ENCODE measurements at regions not wholly inside any gene's neighbourhood (a gene's known extent, or its start where the extent isn't known, plus 50 kb on each side); places are given as distances from the start of the nearest gene placed in this dataset.
A peak's percentile ranks its signal among the peaks of the same experiment; 100 is the strongest.
"Not testable (repeated sequence)": the region's sequence is repeated elsewhere in the genome, so short reads cannot be mapped to it uniquely, and the experiment has no call there.

DNA sequence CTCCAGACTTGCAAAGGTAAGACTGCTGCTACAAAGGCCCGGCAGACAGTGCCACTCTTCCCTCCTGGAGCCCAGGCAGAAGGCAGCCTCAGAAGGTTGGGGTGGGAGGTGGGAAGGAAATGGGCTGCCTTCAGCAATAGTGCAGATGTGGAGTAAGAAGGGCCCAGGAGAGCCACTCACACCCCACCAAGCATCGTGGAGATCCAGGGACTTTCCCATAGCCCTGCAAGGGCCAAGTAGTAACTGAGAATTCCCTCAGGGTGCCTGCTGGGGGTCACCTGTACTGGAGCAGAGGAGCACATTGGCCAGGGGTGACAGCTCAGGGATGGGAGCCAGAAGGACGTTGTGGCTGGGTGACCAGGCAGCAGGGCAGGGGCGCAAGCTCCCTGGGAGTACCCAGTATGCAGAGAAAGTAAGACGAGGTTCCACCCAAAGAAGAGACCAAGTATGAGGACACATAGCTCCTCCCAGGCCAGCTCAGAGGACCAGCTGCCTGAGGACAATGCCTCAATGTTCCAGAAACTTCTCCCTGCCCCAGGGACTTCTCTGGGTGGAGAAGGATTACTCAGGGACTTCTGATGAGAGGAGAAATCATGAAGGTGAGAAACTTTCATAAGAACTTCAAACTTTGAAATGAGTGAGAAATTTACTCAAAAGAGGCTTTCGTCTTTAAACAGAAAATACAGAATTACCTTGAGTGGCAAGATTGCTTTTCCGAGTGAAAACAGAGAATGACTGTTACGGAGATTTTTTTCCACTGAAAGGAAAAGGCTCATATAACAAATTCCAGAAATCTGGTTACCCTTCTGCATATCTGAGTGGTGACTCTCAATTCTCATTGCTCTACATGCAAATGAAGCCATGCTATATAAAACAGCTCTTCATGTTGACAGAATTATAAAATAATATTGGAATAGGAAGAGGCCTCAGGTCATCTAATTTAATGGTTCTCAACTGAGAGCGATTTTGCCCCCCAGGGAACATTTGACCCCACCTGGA is 87.9 kb upstream of the TRIO start:
- DNase-seq (ENCODE audit: low spot score): no peak

DNA sequence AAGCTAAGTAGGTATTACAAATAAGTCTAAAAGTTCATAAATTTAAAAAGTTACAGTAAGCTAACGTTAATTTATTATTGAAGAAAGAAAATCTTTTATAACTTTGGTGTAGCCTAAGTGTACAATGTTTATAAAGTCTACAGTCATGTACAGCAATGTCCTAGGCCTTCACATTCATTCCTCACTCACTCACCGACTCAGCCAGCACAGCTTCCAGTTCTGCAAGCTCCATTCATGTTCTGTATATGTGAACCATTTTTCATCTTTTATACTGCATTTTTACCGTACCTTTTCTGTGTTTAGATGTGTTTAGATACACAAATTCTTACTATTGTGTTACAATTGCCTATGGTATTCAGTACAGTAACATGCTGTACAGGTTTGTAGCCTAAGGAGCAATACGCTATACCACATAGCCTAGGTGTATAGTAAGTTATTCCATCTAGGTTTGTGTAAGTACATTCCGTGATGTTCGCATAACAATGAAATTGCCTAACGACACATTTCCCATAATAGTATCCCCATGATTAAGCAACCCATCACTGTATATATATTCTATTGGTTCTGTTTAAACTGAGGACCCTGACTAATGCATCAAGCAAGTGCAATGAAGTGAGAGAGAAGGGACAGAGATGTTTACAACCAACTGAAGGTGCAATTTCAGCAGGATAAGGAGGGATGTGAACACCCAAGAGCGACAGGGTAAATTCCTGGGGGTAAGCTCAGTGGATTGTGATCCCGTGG is 88.9 kb upstream of the TRIO start:
- DNase-seq (ENCODE audit: low spot score): no peak

DNA sequence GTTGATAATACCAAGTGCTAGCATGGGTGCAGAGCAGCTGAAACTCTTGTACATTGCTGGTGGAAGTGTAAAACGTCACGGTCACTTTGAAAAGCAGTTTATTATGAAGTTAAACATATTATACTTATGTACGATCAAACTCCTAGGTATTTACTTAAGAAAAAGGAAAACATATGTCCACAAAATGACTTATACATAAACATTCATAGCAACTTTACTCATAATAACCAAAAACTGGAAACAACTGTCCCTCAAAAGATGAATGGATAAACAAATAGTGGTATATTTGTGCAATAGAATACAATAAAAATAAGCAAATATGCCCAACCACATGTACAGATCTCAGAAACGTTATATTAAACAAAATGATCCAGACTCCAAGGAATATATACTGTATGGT is 92.3 kb upstream of the TRIO start:
- DNase-seq (ENCODE audit: low spot score): no peak

DNA sequence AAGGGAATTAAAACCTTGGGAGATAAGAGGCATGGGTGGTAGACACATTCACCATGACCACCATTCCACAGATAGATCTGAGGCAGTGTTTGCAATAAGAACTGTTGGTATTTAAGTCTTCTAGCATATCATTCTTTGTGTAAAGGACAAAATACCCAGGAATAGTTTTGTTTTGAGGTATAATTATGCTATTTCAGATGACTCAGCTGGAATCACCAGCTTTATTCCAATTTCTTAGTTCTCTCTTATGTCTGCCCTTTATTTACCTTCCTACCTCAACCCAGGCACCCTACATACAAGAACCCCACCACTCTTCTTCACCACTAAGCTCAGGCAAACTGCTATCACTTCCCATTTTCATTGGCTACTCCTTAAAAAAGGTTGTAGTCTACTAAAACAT is 94.7 kb upstream of the TRIO start:
- no peak for DNase-seq (ENCODE audit: low spot score)

DNA sequence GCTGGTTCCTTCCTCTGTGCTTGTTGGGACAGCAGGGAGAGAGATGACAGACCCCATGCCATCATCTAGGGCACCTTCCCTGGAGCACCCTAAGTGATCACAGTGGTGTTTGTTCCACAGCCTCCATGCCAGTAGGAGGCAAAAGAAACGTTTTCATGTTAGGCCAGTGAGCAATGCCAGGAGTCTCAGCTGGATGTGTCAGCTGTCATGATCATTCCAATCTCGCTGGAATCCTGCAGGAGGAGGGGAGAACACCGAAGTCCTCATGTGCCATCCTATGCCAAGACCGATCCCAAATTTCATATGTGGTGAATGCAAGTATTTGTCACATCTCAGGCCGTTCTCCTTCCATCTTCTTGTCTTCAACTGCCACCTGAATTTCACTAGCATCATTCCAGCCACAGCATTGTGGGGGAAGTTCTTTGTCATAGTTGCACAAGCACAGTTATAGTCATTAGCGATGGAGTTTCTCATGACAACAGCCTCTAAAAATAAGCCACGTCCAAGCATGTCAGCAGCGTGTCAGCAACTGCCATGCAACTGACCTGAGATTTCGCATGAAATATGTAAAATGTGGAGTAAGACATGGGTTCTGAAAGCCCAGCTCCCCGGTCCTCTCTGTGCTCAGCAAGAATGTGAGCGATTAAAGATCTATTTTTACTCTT is 97.2 kb upstream of the DNAH5 start:
- DNase-seq (ENCODE audit: low spot score): no peak

DNA sequence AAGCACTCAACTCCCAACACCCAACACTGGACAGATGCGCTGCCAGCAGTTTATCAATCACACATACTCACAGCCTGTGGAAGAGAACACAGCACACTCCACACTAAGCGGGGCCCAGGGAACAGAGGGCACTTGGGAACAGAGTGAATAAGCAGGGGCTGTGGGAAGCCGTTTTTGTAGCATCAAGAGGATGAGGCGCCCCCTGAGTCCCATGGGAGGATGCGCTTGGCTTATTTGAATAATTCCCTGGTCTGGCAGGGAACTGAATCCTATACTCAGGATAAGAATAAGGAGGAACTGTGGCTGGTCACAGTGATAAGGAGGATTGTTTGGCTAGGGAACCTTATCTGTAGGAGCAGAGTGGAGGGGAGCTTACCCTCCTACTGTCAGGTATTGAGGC is 96.1 kb upstream of the DNAH5 start:
- no peak for DNase-seq (ENCODE audit: low spot score)

DNA sequence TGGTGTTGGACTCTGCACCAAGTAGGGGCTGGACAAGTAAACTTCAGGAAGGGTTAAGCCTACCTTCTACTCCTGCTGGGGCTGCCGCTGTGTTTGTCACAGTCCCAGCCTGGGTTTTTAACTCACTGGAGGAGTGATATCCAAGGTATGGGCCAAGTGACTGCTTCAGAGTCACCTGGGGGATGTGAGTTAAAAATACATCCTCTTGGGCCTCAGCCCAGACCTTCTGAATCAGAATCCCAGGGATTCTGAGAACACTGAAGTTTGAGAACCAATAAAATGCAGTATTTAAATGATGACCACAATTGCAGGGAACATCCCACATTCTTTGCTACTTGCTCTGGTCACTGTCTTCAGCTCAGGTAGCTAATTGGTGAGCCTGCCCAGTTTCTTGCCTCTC is 95.1 kb upstream of the DNAH5 start:
- no peak for DNase-seq (ENCODE audit: low spot score)

DNA sequence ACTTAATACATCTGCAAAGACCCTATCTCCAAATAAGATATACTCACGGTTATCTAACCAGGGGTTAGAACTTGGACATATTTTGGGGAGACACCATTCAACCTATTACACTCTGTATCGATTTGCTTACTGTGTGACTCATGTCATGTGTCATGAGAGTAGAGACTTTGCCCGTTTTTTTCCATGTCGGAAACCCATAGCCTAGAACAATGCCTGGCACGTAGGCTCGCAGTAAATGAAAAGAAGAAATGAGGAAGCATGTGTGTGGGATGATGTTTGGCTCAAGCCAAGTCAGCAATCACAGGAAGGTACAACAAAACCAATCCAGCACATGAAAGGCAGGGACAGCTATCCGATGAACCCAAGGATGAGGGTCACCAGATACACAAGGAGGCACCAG is 94.6 kb upstream of the DNAH5 start:
- DNase-seq (ENCODE audit: low spot score): no peak

DNA sequence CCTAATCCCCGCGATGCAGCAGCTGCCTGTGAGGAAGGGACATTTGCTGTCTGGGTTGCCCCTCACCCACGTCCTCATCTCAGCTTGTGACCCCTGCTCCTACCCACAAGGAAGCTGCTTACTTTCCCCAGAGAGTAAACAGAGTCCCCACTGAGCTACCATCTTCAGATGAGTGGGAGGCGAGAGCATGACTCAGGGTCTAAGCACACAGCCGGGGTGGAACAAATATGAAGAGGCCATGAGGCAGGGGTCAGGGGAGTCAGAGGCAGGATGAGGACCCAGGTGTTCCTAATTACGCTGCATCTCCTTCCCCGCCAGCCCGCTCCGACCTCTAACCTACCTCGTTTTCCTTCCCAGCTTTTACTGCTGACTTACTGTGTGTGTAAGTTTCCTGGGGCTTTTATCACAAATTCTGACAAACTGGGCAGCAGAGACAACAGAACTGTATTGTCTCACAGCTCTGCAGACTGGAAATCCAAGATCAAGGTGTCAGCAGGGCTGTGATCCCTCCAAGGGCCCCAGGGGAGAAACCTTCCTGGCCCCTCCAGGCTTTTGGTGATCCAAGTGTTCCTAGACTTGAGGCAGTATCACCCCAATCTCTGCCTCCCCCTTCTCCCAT is 94.0 kb upstream of the DNAH5 start:
- DNase-seq (ENCODE audit: low spot score): no peak

DNA sequence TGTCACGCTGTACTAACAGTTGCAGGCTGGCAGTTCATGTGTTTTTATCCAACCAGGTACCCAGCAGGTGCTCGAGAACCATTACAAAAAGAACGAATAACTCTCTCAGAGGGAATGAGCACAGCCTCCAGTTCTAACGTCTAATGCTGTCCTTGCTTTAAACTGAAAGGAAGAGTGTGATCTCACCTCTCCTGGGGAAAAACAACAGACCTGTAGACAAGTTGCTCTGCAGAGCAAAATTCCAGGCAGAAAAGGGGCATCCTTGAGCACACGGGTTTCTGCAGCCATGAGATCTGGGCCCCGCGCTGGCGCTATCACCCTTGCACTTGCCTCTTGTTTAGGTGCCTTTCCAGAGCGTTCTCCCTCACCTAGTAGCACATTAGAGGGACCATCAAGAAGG is 92.5 kb upstream of the DNAH5 start:
- DNase-seq (ENCODE audit: low spot score): no peak

DNA sequence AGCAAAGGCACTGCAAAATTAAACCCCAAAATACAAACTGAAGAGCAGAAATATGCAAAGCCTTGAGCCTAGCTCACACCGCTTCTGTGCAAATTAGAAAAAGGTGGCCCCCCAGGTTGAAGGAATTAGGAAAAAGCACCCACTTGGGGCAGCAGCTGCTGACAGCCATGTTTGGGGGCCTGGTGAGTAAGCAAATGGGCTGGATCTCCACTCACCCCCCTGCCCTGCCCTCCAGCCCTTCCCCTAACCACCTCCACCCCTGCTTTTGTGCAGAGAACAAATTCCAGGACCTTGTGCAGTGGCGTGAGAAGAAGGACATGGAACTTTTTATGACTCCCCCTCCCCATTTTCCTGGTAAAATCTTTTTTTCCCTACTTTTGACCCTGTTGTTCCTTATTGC is 92.0 kb upstream of the DNAH5 start:
- no peak for DNase-seq (ENCODE audit: low spot score)

DNA sequence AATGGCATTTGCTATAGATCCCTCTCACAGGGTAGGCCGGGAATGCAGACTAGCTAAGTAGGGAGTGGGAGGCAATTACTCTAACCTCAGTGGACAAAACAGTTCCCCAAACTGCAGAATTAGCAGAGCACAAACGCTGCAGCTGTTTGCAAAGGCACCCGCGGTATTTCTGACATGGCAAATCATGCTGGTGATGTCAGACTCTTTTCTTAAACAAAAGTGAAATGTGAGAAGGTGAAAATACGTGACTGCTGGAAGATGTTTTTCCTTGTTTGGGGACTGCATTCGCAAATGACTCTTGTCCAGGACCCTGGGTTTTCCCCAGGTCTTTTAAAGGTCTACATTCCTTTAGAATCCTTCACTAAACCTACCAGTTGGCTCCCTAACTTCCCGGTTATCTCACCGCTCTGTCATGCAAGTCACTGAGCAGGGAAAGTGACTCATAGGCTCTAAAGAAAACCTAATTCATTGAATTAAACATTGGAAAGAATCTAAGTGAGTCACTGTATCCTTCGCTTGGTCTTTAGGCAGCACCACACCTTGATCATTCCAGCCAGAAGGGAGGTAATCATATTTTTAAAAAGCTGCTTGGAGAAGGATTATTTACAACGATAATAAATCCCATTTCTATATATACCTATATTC is 91.5 kb upstream of the DNAH5 start:
- peak; percentile 5 for DNase-seq (ENCODE audit: low spot score)

DNA sequence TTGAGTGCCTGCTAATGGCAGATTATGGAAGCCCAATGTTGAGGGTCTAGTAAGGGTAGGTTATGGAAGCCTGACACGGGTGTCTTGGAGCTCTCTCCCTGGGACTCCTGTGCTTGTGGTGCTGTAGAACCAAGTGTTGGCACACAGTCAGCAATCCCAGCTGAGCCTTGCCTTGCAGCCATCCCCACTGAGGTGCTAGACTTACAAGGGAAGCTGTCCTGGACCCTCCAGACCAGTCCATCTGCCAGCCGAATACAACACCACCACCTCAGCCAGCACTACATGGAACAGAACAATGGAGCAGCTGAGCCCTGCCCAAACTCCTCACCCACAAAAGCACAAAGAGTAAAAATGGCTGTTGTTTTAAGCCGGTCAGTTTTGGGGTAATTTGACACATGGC is 90.5 kb upstream of the DNAH5 start:
- DNase-seq (ENCODE audit: low spot score): no peak

DNA sequence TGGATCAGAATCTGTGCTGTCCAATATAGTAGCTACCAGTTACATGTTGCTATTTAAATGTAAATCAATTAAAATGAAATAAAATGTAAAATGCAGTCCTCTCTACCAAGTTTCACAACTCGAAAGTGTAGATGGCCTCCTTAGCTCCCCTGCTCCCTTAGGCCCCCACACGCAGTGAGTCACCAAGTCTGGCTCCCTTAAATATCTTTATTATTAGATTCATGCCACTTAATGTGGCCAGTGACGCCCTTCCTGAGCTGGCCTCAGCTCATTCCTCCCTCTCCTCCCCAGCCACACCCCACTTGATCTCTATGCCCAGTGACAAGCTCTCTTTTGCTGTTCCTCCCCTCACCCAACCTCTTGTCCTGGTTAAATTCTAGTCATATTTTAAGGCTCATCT is 88.4 kb upstream of the DNAH5 start:
- DNase-seq (ENCODE audit: low spot score): no peak

DNA sequence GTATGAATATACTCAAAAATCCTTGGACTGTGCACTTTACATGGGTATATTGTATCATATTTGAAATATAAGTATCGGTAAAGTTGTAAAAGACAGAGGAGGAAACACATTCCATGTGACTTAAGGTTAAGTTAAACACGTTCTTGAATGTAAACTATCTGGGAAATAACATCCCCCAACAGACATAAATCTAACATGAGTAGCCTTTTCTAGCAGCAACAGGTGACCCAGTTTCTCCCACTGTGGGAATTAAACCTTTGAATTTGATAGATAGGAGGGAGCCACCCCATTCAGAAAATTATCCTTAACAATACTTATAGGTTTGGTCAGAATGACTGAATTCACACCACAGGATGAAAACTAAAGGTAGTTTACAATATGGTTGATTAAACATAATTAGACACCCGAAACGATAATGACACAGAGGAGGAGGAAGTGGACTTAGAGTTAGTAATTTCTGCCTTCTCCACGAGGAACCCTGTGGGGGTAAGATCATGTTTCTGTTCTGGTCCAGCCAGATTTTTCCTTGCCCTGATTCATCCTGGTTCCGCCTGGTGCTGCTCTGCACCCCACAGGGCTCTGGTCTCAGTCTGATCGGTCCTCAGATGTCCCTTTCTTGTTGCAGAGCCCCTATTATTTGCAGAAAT is 84.6 kb upstream of the DNAH5 start:
- no peak for DNase-seq (ENCODE audit: low spot score)

DNA sequence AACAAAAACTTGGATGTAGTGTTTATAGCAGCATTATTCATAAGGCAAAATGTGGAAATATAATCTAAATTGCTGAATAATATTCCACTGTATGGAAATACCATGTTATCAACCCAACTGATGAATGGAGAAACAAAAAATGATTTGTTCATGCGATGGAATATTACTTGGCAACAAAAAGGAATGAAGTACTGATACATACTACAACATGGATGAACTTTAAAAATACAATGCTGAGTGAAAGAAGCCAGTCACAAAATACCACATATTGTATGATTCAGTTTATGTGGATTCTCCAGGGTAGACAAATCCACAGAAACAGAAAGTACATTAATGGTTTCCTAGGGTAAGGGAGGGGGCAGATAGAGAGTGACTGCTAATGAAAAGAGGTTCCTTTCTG is 83.7 kb upstream of the DNAH5 start:
- DNase-seq (ENCODE audit: low spot score): no peak

DNA sequence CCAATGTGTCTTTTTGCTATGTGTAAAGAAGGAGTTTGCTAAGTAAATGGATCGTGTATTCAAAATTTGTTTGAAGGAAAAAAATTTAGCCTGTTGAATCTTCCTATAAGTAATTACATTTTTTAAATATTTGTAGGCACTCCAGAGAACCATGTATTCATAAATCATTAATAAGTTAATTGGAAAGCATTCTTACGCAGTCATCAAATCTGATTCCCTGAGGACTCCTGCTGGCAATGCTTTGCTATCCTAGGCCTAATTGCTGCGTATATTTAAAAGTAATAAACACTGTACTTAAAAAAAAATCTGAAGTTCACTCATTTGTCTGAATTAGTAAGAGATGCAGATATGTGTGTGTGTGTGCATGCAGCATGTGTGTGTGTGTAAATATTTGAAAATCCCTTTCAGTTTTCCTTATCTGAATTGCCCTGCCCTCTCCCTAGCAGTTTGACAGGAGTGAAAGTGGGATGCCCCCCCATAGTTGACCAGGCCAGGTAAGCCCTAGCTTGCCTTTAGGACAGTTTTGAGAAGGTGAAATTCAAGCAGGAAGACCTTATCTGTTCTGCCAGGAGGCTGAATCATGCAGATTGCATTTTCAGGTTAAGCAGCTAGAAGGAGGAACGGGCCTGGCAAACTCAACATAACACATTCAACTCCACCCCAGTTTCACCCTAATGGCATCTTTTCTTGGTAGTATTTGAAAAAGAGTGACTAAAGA is 81.2 kb upstream of the DNAH5 start:
- DNase-seq (ENCODE audit: low spot score): no peak

DNA sequence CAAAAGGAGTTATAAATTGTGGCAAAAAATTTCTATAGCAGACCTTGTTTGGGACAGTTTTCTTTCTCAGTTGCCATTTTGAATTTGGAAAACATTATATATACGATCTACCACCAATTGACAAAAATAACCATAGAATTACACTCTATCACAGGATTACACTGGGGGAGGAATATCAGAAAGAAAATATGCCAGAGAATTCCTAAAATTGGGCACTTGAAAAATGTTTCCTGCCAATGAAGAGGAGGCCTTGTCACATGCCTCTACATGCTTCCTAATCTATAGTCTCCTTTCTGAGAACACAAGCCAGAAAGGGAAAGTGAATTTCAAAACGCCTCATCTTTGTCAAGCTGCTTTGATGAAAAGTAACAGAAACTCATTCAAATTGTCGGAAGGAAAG is 78.5 kb upstream of the DNAH5 start:
- DNase-seq (ENCODE audit: low spot score): no peak

DNA sequence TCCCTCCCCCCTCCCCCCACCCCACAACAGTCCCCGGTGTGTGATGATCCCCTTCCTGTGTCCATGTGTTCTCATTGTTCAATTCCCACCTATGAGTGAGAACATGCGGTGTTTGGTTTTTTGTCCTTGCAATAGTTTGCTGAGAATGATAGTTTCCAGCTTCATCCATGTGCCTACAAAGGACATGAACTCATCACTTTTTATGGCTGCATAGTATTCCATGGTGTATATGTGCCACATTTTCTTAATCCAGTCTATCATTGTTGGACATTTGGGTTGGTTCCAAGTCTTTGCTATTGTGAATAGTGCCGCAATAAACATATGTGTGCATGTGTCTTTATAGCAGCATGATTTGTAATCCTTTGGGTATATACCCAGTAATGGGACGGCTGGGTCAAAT is 76.5 kb upstream of the DNAH5 start:
- DNase-seq (ENCODE audit: low spot score): not testable (repeated sequence)

DNA sequence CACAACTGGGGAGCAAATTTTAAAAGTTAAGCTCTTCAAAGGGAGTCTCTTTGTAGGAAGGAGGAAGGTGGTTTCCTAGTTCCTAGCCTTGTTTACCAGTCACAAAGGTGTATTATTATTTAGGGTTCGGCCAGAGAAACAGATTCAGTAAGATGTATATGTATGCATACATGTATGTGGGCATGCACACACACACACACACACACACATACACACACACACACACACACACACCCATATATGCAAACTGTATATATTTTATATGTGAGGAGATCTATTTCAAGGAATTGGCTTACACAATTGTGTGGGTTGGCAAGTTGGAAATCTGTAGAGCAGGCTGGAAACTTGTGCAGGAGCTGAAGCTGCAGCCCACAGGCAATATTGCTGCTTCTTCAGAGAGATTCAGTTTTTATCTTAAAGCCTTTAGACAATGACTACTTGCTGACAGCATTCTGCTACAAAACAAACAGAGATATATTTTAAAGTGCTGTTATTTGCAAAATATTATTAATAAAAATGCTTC is 75.3 kb upstream of the DNAH5 start:
- no peak for DNase-seq (ENCODE audit: low spot score)

Data from pons (tissue), 1 donor.